ENCODE measurements at regions not wholly inside any gene's neighbourhood (a gene's known extent, or its start where the extent isn't known, plus 50 kb on each side); places are given as distances from the start of the nearest gene placed in this dataset.

DNA sequence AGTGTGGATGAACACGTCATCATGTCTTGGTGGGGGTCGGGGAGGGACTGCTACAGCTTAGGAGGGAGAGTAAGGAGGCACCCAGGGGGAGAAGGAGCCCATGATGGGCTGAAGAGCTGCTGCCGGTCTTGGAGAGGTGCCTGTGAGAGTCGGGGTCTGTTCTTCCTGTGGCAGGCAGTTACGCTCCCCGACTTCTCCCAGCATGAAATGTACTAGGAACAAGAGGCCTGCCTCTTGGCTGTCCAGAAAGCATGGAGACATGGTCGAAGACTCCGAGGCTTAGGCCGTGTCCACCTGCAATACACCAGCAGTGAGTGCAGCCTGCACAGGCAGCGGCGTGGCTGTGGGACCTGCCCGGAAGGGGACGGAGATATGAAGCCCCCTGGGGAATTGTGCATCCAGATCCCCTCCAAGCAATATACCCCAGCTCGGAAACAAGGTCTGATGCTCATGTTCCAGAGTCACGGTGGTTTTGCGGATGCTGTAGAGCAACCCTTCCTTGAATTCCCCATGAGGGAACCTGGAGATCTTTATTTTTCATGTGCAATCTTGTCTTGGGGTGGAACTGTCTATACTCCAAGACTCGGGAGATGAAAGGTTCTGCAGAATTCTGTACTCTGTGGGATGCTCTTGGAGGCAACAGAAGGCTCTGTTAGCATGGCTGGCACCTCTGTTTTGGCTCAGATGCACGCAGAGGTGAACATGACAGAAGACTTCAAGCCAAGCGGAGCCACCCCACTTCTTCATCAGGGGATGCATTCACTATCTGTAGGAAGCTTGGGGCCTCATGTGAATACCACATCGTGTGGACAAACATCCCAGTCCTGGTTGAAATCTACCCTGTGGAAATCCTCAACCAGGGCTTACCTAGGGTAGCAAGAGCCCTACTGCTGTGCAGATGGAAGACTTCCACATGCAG is 374.9 kb upstream of the IRX4 start:
- ChIA-PET POLR2A (no interaction called here), CTCF (no interaction called here)
- H2AFZ ChIP-seq (ENCODE audit: low read depth, low read length), result no peak overlapping the region
- H3K9me3 ChIP-seq (replicated peaks; ENCODE audit: control insufficient read depth, insufficient read depth, low read length), result peaks cover 6% of the 10 kb centered on the region
- DNase-seq (ENCODE audit: low read depth, low spot score) (no peak), FAIRE-seq (no peak)
- H3K9me1 ChIP-seq (replicated peaks; ENCODE audit: control insufficient read depth, extremely low read depth, insufficient read depth, low read length), result no peaks in the 10 kb centered on the region
- no peaks in the 10 kb centered on the region for H3K27me3 ChIP-seq (ENCODE audit: control insufficient read depth in 2 of 2, insufficient read depth in 2 of 2, low read length in 2 of 2)
- no peak overlapping the region for H3K4me2 ChIP-seq (ENCODE audit: insufficient read depth, low read length)
- no peaks in the 10 kb centered on the region for H4K20me1 ChIP-seq (replicated peaks; ENCODE audit: control insufficient read depth, extremely low read depth, insufficient read depth, low read length)
- no peak overlapping the region for H3K9ac ChIP-seq (replicated peaks; ENCODE audit: extremely low read depth, insufficient read depth, low read length)
- no peak overlapping the region for H3K4me3 ChIP-seq (replicated peaks in 1 of 3; ENCODE audit: insufficient read depth in 1 of 3, low read depth in 1 of 3, low read length in 3 of 3)
- H3K27ac ChIP-seq (ENCODE audit: insufficient read depth, low read depth, low read length), result no peak overlapping the region
- no peaks in the 10 kb centered on the region for H3K4me1 ChIP-seq (ENCODE audit: control insufficient read depth, extremely low read depth, insufficient read depth, low read length)
- no peaks in the 10 kb centered on the region for H3K79me2 ChIP-seq (ENCODE audit: control insufficient read depth, insufficient read depth, low read length)
- TF ChIP-seq MYC (IDR thresholded peaks at IDR 0.05; ENCODE audit: low read depth, low read length) (no peak), FOS (IDR thresholded peaks at IDR 0.05; ENCODE audit: borderline replicate concordance, insufficient read depth, low read length) (no peak), GATA2 (IDR thresholded peaks at IDR 0.05; ENCODE audit: insufficient read depth, insufficient read length, low read depth, low read length) (no peak), EZH2 (IDR thresholded peaks at IDR 0.05; ENCODE audit: borderline replicate concordance, low read depth, low read length, severe bottlenecking) (no peak), JUN (IDR thresholded peaks at IDR 0.05; ENCODE audit: borderline replicate concordance, insufficient read depth, insufficient read length, low read depth) (no peak), POLR2AphosphoS5 (IDR thresholded peaks at IDR 0.05; ENCODE audit: insufficient read depth, low read depth, low read length) (no peak), POLR2A (IDR thresholded peaks at IDR 0.05; ENCODE audit: low read depth, low read length) (no peak)
- TF ChIP-seq, protein P1, sequence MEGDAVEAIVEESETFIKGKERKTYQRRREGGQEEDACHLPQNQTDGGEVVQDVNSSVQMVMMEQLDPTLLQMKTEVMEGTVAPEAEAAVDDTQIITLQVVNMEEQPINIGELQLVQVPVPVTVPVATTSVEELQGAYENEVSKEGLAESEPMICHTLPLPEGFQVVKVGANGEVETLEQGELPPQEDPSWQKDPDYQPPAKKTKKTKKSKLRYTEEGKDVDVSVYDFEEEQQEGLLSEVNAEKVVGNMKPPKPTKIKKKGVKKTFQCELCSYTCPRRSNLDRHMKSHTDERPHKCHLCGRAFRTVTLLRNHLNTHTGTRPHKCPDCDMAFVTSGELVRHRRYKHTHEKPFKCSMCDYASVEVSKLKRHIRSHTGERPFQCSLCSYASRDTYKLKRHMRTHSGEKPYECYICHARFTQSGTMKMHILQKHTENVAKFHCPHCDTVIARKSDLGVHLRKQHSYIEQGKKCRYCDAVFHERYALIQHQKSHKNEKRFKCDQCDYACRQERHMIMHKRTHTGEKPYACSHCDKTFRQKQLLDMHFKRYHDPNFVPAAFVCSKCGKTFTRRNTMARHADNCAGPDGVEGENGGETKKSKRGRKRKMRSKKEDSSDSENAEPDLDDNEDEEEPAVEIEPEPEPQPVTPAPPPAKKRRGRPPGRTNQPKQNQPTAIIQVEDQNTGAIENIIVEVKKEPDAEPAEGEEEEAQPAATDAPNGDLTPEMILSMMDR (IDR thresholded peaks at IDR 0.05; ENCODE audit: extremely low read depth in 1 of 2, insufficient read depth in 1 of 2, low read depth in 1 of 2, low read length in 2 of 2), result no peak
- TF ChIP-seq, protein P2, sequence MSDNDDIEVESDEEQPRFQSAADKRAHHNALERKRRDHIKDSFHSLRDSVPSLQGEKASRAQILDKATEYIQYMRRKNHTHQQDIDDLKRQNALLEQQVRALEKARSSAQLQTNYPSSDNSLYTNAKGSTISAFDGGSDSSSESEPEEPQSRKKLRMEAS (IDR thresholded peaks at IDR 0.05; ENCODE audit: insufficient read depth, insufficient read length), result no peak
- BruUV-seq (replicated peaks), result no TSS peak
- dilution Hi-C loops (cut with MboI; ENCODE audit: extremely low pct_ligation_motif_present, low sequenced_read_pairs) (no loop called here), intact Hi-C loops (cut with micrococcal nuclease) (no loop called here)
- H3K36me3 ChIP-seq (ENCODE audit: control insufficient read depth in 2 of 2, extremely low read depth in 1 of 2, insufficient read depth in 2 of 2, low read length in 2 of 2), result no peaks in the 10 kb centered on the region

Data from endothelial cell of umbilical vein (primary cell).